Stomach (tissue), 8 donors: ENCODE measurements at regions not wholly inside any gene's neighbourhood (a gene's known extent, or its start where the extent isn't known, plus 50 kb on each side); places are given as distances from the start of the nearest gene placed in this dataset.

ENCODE experiments used
- DNase-seq, 2 donors: peaks; one replicate each; pipeline versions ENCODE4 v3.0.0 to v3.0.0-alpha.2; 2013 to 2019
- H3K27ac ChIP-seq, 5 donors: fragments of 200-600 bp in 4 of 5; sonication (generic) in 4 of 5; one replicate each; pipeline ENCODE4 v1.5.1; 2013 to 2019; ENCODE audit warnings: mild to moderate bottlenecking in 1 of 5, moderate library complexity in 1 of 5
- H3K27me3 ChIP-seq, 3 donors: fragments of 200-600 bp; sonication (generic); one replicate each; pipeline ENCODE4 v1.5.1; 2017 to 2019; ENCODE audit warnings: mixed run types in 1 of 3
- H3K36me3 ChIP-seq, 4 donors: fragments of 200-600 bp; sonication (generic); 1 replicate in 3 of 4; 2 replicates in 1 of 4; pipeline ENCODE4 v1.5.1; 2016 to 2019
- H3K4me1 ChIP-seq, 4 donors: fragments of 200-600 bp; sonication (generic); one replicate each; pipeline ENCODE4 v1.5.1; 2016 to 2019
- H3K4me3 ChIP-seq, 4 donors: fragments of 200-600 bp; sonication (generic) in 3 of 4; one replicate each; pipeline ENCODE4 v1.5.1; 2016 to 2019; ENCODE audit warnings: mild to moderate bottlenecking in 1 of 4
- H3K9me3 ChIP-seq, 4 donors: fragments of 200-600 bp; sonication (generic); one replicate each; pipeline ENCODE4 v1.5.1; 2016 to 2019
- CTCF ChIP-seq, 7 experiments: fragments of 450-650 bp in 4 of 7; fragments of 200-600 bp in 3 of 7; sonication (generic) in 3 of 7; IDR thresholded peaks; one replicate each; pipeline ENCODE4 v1.5.1; 2016 to 2019; ENCODE audit warnings: antibody characterized with exemption in 7 of 7, control low read depth in 2 of 7, mild to moderate bottlenecking in 1 of 7
- EP300 ChIP-seq: sonication (generic); formaldehyde crosslinking; IDR thresholded peaks from one replicate; pipeline ENCODE4 v1.6.1; 2017; ENCODE audit warnings: antibody characterized with exemption
- POLR2A ChIP-seq, 4 donors: fragments of 450-650 bp; IDR thresholded peaks; one replicate each; pipeline ENCODE4 v1.6.1; 2016; ENCODE audit warnings: antibody characterized with exemption in 4 of 4, control low read depth in 2 of 4, mild to moderate bottlenecking in 1 of 4, moderate library complexity in 1 of 4
- POLR2AphosphoS5 ChIP-seq, 3 donors: sonication (generic); formaldehyde crosslinking; IDR thresholded peaks; one replicate each; pipeline ENCODE4 v1.6.1; 2016; ENCODE audit warnings: antibody characterized with exemption in 3 of 3
- WGBS, 5 donors: extraction: QIAGEN DNeasy Blood & Tissue Kit in 3 of 5; methylation state at CpG; one replicate each; pipeline versions ENCODE4 v1.1.5 to v1.1.7; 2013 to 2018; 5-methylcytosine and 5-hydroxymethylcytosine counted together
- intact Hi-C: fragments of 100-400 bp; cut with DNase I; formaldehyde crosslinking; loops from one replicate; pipeline ENCODE4 v1.15.1; 2023; ENCODE audit warnings: low total_unique reads
- donor health status: healthy with polysubstance abuse.
- donor health status: Bipolar disorder and iron deficiency.
- donor health status: healthy.

- intact Hi-C loops = no loop called here
- no peaks in the 10 kb centered on the region for H3K4me1 ChIP-seq
- 33 to 54% (median 49%) methylated on average over 5 of the region's 5 CpGs for WGBS, 5 donors
- H3K4me3 ChIP-seq = no peak overlapping the region
- no peaks in the 10 kb centered on the region for H3K27me3 ChIP-seq
- H3K36me3 ChIP-seq = no peaks in the 10 kb centered on the region
- TF ChIP-seq EP300 (no peak), POLR2AphosphoS5 (IDR thresholded peaks at IDR 0.05) (no peak), POLR2A (IDR thresholded peaks at IDR 0.05) (no peak), CTCF (IDR thresholded peaks at IDR 0.05) (no peak)
- H3K27ac ChIP-seq = no peak overlapping the region
- DNase-seq = no peak
- peaks cover 0 to 4% (median 0%) of the 10 kb centered on the region in 4 donors for H3K9me3 ChIP-seq
Measured at GRCh38 chr1:208917281-208917680, 666.2 kb upstream of the CAMK1G start.

GRCh38 chr1:208917723-208918122, 665.8 kb upstream of the CAMK1G start:
- 44 to 61% (median 50%) methylated on average over 3 of the region's 3 CpGs for WGBS, 5 donors
- no peak overlapping the region for H3K4me3 ChIP-seq
- no peak overlapping the region for H3K27ac ChIP-seq
- no peaks in the 10 kb centered on the region for H3K36me3 ChIP-seq
- no peaks in the 10 kb centered on the region for H3K27me3 ChIP-seq
- TF ChIP-seq CTCF (IDR thresholded peaks at IDR 0.05) (no peak), POLR2A (IDR thresholded peaks at IDR 0.05) (no peak), POLR2AphosphoS5 (IDR thresholded peaks at IDR 0.05) (no peak)
- no peaks in the 10 kb centered on the region for H3K4me1 ChIP-seq
- intact Hi-C loops = no loop called here
- peaks cover 0 to 4% (median 0%) of the 10 kb centered on the region in 4 donors for H3K9me3 ChIP-seq
- DNase-seq = no peak

- intact Hi-C loops = no loop called here
- Histone ChIP-seq H3K27me3 (no peaks in the 10 kb centered on the region), H3K27ac (no peak overlapping the region), H3K36me3 (no peaks in the 10 kb centered on the region), H3K4me1 (no peaks in the 10 kb centered on the region), H3K4me3 (no peak overlapping the region), H3K9me3 (peaks cover 0 to 2% (median 0%) of the 10 kb centered on the region in 4 donors)
- no peak for DNase-seq
- TF ChIP-seq POLR2AphosphoS5 (IDR thresholded peaks at IDR 0.05) (no peak), POLR2A (IDR thresholded peaks at IDR 0.05) (no peak), CTCF (IDR thresholded peaks at IDR 0.05) (no peak), EP300 (no peak)
Measured at GRCh38 chr1:208918160-208918559, 665.4 kb upstream of the CAMK1G start.

GRCh38 chr1:208919371-208919770, 664.1 kb upstream of the CAMK1G start:
- WGBS, 5 donors = 64 to 76% (median 71%) methylated on average over 2 of the region's 2 CpGs
- no peak for TF ChIP-seq CTCF (IDR thresholded peaks at IDR 0.05)
- TF ChIP-seq POLR2AphosphoS5 (IDR thresholded peaks at IDR 0.05) = no peak
- TF ChIP-seq EP300 = no peak
- no peak for TF ChIP-seq POLR2A (IDR thresholded peaks at IDR 0.05)
- Histone ChIP-seq H3K27me3 (no peaks in the 10 kb centered on the region), H3K4me3 (no peak overlapping the region), H3K27ac (no peak overlapping the region), H3K4me1 (no peaks in the 10 kb centered on the region), H3K9me3 (no peaks in the 10 kb centered on the region), H3K36me3 (no peaks in the 10 kb centered on the region)
- DNase-seq = no peak
- intact Hi-C loops = no loop called here
